Activated CD4-positive, alpha-beta T cell treated with anti-CD3 and anti-CD28 coated beads, Interleukin-2, Interleukin-6, amounts not matched to agents 100 ng/mL and 50 ng/mL, durations not matched to agents 16 hours and 8 hours (primary cell): ENCODE measurements at regions not wholly inside any gene's neighbourhood (a gene's known extent, or its start where the extent isn't known, plus 50 kb on each side); places are given as distances from the start of the nearest gene placed in this dataset.
"Not testable (repeated sequence)": the region's sequence is repeated elsewhere in the genome, so short reads cannot be mapped to it uniquely, and the experiment has no call there.

Source experiments
- DNase-seq: peaks from one replicate; pipeline ENCODE4 v3.0.0-alpha.2; 2020

DNA sequence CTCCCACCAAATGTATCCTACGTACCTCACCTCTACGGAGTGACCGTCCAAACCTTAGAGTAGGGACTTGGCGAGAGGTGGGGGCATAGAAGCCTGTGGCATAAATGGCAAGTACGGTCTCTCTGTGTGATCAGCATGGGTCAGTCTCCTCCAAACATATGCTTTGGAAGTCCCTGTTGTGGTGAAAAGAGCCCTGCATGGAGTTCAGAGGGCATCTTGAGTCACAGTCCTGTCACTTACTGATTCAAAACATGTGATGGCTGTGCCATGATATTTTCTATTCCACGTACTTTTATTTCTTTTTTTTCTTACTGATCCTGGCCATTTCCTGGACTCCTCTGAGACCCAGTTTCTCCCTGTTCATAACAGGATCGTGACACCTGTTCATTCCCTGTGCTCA is 67.5 kb upstream of the CEP85L start:
- DNase-seq, result no peak

DNA sequence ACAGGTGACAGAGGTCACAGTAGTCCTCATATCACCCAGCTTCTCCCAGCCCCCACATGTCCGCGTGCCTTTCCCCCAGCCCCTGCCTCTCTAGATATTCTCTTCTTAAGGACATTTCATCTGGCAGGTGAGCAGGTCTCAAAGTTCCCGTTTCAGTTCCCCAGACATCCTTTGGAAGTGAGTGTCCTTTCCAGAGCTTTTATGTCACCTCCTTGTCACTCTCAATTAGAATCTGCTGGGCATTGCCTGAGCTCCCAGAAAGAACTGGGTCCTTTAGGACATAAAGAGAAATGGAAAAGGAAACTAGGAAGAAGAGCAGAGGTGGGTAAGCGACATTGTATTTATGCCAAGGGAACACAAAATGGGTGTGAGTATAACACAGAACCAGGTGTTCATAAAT is 66.9 kb upstream of the CEP85L start:
- no peak for DNase-seq

DNA sequence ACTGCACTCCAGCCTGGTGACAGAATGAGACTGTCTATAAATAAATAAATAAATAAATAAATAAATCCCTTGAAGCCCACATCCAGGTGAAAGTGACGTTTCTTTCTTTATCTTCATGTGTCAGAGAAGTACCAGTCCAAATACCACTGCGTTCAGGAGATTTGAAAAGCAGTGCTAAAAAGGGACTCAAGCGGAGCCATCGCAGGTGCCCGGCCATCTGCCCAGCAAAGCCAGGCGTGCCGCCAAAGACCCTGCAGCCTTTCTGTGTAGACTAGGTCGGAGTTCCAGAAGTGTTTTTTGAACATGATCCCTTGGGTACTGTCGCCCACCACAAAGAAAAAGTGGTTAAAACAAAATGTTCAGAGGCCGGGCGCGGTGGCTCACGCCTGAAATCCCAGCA is 65.7 kb upstream of the CEP85L start:
- no peak for DNase-seq

DNA sequence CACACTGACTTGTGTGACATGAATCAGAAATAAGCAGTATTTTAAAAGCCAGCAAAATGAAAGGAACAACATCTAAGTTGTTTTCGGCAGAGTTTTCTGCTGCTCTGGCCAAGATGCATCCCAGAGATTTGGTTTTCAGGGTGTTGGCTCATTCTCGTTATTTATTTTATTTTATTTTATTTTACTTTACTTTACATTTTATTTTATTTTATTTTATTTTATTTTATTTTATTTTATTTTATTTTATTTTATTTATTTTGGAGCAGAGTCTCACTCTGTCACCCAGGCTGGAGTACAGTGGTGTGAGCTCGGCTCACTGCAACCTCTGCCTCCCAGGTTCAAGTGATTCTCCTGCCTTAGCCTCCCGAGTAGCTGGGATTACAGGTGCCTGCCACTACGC is 64.5 kb upstream of the CEP85L start:
- DNase-seq, result not testable (repeated sequence)

DNA sequence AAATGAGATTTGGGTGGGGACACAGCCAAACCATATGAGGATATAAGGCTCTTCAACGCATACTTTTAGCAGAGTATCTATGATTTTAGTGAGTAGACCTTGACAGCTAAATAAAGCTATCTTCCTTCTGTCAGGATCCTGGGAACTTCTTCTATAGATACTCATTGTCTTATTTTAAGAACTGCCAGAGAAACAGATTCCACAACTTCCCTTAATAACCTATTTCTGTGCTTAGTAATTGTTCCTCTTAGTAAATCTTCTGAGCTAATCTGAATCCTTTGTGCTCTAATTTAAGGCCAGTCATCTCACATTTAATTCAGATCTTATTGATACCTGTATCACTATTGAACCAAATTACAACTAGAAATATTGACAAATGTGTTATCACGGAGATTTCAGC is 64.0 kb upstream of the CEP85L start:
- DNase-seq, result no peak

DNA sequence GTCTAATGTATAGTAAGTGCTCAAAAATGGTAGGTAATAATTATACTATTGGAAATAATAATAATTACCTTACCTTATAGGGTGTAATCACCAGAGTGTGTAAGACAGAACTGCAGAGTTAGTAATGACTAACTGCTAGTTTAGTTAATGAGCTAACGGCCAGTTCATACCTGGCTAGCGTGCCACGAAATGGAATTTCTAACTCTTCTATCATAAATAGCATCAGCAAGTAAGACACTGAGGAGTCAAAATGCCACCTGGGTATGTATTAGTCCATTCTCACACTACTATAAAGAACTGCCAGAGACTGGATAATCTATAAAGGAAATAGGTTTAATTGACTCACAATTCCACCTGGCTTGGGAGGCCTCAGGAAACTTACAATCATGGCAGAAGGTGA is 63.4 kb upstream of the CEP85L start:
- no peak for DNase-seq

DNA sequence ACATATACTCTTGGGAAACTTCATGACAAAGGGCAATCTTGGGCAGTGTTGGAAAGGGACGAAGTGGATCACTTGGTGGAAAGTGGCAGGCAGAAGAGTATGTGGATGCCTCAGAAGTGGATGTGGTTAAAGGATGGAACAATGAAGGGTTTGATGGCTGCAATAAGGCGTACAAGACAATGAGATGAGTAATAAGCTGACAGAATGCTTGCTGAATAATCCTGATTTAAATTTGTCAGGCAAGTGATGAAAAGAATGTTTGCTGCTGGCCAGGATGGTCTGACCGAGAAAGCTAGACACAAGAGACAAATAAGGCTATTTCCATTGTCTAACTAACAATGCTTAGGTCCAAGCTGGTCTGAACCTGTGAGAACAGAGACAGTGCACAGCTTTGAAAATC is 61.6 kb upstream of the CEP85L start:
- DNase-seq, result peak; percentile 46

DNA sequence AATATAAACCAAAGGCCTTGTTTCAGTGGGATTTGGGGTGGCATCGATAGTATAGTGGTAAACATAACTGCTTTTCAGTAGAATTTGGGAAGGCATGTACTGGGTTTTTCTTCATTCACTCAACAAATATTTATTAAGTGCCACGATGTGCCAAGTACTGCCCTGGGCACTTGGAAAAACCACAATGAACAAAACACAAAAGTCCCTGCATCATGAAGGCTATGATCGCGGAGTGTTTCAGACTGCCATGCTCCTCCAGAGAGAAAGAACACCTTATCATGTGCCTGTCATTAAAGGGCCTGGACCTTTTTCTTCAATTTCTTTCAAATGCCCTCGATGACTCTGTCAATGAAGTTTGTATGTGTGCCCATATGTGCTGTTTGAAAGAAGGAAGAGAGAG is 59.2 kb upstream of the CEP85L start:
- DNase-seq, result no peak

DNA sequence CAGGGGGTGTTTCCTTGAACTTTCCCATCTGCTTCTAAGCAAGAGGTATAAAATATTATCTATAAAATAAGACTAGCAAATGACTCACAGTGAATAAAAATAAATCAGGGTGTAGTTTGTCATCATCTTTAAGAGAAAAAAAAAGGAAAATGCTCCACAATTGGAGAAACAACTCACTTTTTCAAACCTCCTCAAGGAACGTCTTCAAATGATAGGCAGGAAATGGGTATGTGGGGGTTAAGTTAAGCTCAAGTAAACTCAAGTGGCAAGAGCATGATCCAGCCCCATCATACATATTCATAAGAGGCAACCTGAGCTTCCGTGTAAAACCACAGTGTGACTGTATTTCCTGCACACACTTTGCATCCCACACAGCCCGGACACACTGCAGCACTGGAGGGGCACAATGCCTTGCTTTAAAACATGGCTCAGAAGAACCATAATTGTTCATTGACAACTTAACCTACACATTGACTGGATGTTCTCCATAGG is 58.5 kb upstream of the CEP85L start:
- DNase-seq, result peak; percentile 93

DNA sequence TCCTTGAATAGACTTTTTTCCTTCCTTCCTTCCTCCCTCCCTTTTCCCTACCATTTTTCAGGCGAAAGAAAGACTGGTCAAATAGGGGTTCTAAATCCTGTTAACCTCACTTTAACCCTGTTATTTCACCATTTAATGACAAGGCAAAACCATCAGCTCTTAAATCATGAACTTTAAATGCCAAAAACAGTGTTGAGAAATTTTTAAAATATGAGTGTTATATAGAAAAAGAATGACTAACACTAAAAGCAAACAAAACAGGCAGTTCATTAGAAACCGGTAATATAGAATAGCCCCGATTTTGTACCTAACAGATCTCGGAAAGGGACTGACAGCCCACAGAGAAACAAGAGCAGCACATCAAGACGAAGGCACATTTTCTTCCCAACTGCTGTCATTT is 57.4 kb upstream of the CEP85L start:
- DNase-seq, result no peak

DNA sequence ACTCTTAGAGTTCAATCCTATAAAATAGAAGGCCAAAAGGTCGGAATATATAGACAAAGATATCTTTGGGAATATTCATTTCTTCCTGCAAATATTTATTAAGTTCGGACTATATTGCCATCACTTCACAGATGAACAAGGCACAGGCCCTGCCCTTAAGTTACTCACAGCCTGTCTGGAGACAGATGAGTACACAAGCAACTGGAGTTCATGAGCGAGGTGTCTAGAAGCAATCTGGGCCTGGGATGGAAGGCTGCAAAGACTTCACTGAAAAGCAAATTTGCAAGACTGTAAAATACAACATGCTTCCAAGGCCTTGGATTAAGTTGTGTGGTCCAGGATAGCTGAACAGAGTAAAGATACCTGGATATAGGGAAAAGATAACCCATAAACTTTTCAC is 56.7 kb upstream of the CEP85L start:
- peak; percentile 43 for DNase-seq

DNA sequence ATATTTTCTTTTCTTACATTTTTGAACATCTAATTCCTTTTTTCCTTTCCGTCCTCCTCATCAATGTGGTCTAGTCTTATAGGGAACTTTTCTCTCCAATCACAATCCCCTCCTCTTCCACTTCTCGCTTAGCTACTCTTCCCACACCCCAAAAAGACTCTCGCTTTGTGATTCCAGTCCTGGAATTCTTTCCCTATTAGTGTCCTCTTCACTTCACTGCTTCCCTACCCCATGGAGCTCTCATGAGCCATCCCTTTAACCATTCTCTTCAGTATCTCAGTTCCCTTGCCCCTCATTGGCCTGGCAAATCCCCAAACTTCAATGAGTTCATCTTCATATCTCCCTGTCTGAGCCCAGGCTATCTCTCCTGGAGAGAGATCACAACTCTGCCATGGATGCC is 55.3 kb upstream of the CEP85L start:
- no peak for DNase-seq

DNA sequence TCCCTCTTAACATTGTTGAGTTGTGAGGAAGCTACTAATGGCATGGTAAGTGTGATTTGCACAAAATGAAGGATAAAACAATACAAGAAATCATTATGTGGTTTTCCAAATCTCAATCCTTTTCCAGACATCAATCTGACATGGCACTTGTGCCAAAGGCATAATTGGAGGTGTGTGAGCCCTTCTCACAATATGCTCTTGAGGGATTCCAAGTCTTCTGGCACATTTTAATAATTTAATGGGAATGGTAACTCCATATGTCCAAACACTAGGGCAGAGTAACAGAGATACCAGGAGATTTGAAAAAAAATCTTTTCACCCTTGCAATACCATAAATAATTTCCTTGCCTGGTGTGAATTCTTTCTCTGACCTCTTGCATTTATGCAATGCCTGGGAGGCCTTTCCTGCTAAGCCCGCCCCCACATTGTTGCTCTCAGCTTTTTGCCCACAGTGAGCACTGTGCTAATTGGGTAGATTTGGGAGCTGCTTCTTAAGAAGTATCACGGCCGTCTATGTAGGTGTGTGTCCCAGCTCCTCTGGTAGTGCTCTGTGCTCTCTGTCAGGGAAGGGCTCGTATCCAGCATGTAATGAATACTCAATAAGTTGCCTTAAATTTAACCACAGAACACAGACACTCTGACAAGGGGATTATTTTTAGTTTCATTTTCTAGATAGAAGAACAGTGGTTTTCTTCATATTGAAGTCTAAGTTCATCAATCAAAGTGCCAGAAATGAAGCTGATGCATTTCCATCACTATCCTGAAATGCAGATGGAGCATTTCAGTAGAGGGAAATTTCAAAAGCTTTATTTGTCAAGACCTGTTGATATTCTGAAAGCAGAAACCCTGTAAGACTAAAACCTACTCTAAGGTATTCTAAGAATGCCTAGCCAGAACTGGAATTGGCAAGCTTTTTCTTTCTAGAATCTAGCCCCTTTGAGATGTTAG is 54.4 kb upstream of the CEP85L start:
- DNase-seq, result peak; percentile 51

DNA sequence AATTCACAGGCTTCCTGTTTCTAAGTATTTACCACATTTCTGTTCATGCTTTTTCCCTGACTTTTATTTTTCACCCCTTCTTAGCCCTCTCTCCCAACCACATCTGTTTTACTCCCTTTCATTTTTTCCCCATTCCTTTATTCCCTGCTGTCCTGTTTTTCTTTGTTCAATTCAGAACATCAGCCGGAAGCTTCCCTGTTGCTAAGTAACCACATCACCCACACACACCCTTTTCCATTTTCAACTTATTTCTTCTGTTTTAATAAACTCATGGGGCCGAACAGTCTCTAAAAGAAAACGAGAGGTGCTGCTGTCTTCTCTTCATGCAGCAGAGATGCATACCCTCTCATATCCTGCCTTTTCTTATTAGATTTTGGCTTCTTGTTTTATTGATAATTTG is 53.5 kb upstream of the CEP85L start:
- no peak for DNase-seq

DNA sequence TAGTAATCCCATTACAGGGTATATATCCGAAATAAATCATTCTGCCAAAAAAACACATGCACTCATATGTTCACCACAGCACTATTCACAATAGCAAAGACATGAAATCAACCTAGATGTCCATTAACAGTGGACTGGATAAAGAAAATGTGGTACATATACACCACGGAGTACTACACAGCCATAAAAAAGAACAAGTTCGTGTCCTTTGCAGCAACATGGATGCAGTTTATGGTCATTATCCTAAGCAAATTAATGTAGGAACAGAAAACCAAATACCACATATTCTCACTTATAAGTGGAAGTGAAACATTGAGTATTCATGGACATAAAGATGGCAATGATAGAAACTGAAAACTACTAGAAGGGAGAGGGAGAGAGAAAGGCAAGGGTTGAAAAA is 49.9 kb upstream of the CEP85L start:
- not testable (repeated sequence) for DNase-seq
